ENCODE measurements at regions not wholly inside any gene's neighbourhood (a gene's known extent, or its start where the extent isn't known, plus 50 kb on each side); places are given as distances from the start of the nearest gene placed in this dataset.

DNA sequence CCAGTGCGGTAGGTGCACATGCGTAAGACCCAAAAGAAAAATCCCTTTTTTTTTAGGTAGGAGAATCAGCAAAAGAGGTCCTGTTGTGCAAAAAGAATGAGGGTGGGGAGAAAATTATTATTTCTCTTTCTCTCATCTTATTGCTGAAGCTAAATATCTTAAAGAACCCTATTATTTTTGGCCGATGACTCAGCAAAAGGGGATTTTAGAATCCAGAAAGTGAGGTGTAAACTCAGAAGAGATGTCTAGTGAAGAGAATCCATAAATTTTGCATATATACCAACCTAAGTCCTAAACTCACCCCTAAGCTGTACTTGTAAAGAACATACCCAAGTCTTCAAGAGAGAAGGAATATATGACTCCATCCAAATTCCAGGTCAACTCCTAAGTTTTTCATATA lies 386.3 kb upstream of the ZNF717 start:
- TF ChIP-seq, protein P1, sequence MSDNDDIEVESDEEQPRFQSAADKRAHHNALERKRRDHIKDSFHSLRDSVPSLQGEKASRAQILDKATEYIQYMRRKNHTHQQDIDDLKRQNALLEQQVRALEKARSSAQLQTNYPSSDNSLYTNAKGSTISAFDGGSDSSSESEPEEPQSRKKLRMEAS (IDR thresholded peaks at IDR 0.05), result no peak
- TF ChIP-seq TAF1 (IDR thresholded peaks at IDR 0.05; ENCODE audit: low read depth), result no peak
- no peak for TF ChIP-seq CEBPB (IDR thresholded peaks at IDR 0.05)
- no peak for TF ChIP-seq USF1 (IDR thresholded peaks at IDR 0.05)
- TF ChIP-seq EP300 (IDR thresholded peaks at IDR 0.05; ENCODE audit: borderline replicate concordance), result no peak
